WTC11 (cell line): ENCODE measurements at regions not wholly inside any gene's neighbourhood (a gene's known extent, or its start where the extent isn't known, plus 50 kb on each side); places are given as distances from the start of the nearest gene placed in this dataset.

Experiments used
- ATAC-seq: fragments of 200-7000 bp; cut with Tn5 transposase; 2 replicates; pipeline ENCODE4 v1.10.0; 2021; ENCODE audit warnings: mild to moderate bottlenecking, moderate library complexity
- CTCF ChIA-PET: fragments of 300-600 bp; sonication (Branson Sonifier 250); formaldehyde crosslinking; loops from one replicate; lab custom pipeline; 2021; ENCODE audit warnings: antibody characterized with exemption; lab: Charles Lee
- POLR2A ChIA-PET: fragments of 350-600 bp; sonication (Branson Sonifier 250); formaldehyde crosslinking; loops from one replicate; lab custom pipeline; 2021; ENCODE audit warnings: antibody characterized with exemption; lab: Charles Lee
- DNase-seq: peaks from one replicate; pipeline ENCODE4 v3.0.0; 2021; ENCODE audit warnings: low spot score
- H3K27ac Mint-ChIP-seq: 2 replicates; pipeline ENCODE4 v1.8.0; 2021; ENCODE audit warnings: mixed read lengths
- H3K27me3 Mint-ChIP-seq: 2 replicates; pipeline ENCODE4 v1.8.0; 2021; ENCODE audit warnings: low read depth, mild to moderate bottlenecking, moderate library complexity, mixed read lengths
- H3K36me3 Mint-ChIP-seq: 2 replicates; pipeline ENCODE4 v1.8.0; 2021; ENCODE audit warnings: mixed read lengths
- H3K4me1 Mint-ChIP-seq: 2 replicates; pipeline ENCODE4 v1.8.0; 2022; ENCODE audit warnings: mixed read lengths
- H3K4me3 Mint-ChIP-seq: 2 replicates; pipeline ENCODE4 v1.8.0; 2021; ENCODE audit warnings: mild to moderate bottlenecking, moderate library complexity, mixed read lengths
- H3K9me3 Mint-ChIP-seq: 2 replicates; pipeline ENCODE4 v1.8.0; 2021; ENCODE audit warnings: mixed read lengths
- ATF1 ChIP-seq: sonication (generic); formaldehyde crosslinking; IDR thresholded peaks from 2 replicates; pipeline ENCODE4 v1.8.1; 2023; ENCODE audit warnings: mild to moderate bottlenecking, moderate library complexity, missing genetic modification reagents
- E2F4 ChIP-seq: sonication (generic); formaldehyde crosslinking; IDR thresholded peaks from 2 replicates; pipeline ENCODE4 v1.8.1; 2022; ENCODE audit warnings: low read depth, mild to moderate bottlenecking, moderate library complexity, missing genetic modification reagents, borderline replicate concordance
- GRHL2 ChIP-seq: fragments of 250-450 bp; sonication (Bioruptor Pico); IDR thresholded peaks from 2 replicates; pipeline ENCODE4 v1.8.0; 2022; ENCODE audit warnings: mild to moderate bottlenecking, moderate library complexity; ENCODE audit not compliant: insufficient replicate concordance, severe bottlenecking
- KAT7 ChIP-seq: sonication (generic); formaldehyde crosslinking; IDR thresholded peaks from 2 replicates; pipeline ENCODE4 v1.8.1; 2023; ENCODE audit warnings: missing genetic modification reagents, mild to moderate bottlenecking, borderline replicate concordance
- MLX ChIP-seq: sonication (generic); formaldehyde crosslinking; IDR thresholded peaks from 2 replicates; pipeline ENCODE4 v1.8.1; 2023; ENCODE audit warnings: mild to moderate bottlenecking, missing genetic modification reagents, moderate library complexity
- NFYB ChIP-seq: sonication (generic); formaldehyde crosslinking; conservative IDR thresholded peaks from 2 replicates; pipeline ENCODE4 v1.8.0; 2022; ENCODE audit warnings: low read depth, missing genetic modification reagents
- NR1H2 ChIP-seq: sonication (generic); formaldehyde crosslinking; IDR thresholded peaks from 2 replicates; pipeline ENCODE4 v1.9.0; 2021; ENCODE audit warnings: mild to moderate bottlenecking, moderate library complexity, missing genetic modification reagents
- SP1 ChIP-seq: sonication (generic); formaldehyde crosslinking; conservative IDR thresholded peaks from 2 replicates; pipeline ENCODE4 v1.8.1; 2022; ENCODE audit warnings: missing genetic modification reagents
- TEAD1 ChIP-seq: sonication (generic); formaldehyde crosslinking; IDR thresholded peaks from 2 replicates; pipeline ENCODE4 v1.8.0; 2022; ENCODE audit warnings: mild to moderate bottlenecking, missing genetic modification reagents
- TP53 ChIP-seq: sonication (generic); formaldehyde crosslinking; IDR thresholded peaks from 2 replicates; pipeline ENCODE4 v1.8.1; 2023; ENCODE audit warnings: mild to moderate bottlenecking, missing genetic modification reagents
- ZNF138 ChIP-seq: sonication (generic); formaldehyde crosslinking; conservative IDR thresholded peaks from 2 replicates; pipeline ENCODE4 v1.8.1; 2022; ENCODE audit warnings: mild to moderate bottlenecking, moderate library complexity, missing genetic modification reagents
- ZNF281 ChIP-seq: sonication (generic); formaldehyde crosslinking; IDR thresholded peaks from 2 replicates; pipeline ENCODE4 v1.8.0; 2023; ENCODE audit warnings: mild to moderate bottlenecking, missing genetic modification reagents
- ZNF317 ChIP-seq: sonication (generic); formaldehyde crosslinking; IDR thresholded peaks from 2 replicates; pipeline ENCODE4 v1.8.1; 2023; ENCODE audit warnings: low read depth, mild to moderate bottlenecking, moderate library complexity, missing genetic modification reagents, borderline replicate concordance
- ZNF416 ChIP-seq: fragments of 250-450 bp; sonication (Bioruptor Pico); IDR thresholded peaks from 2 replicates; pipeline ENCODE4 v1.9.0; 2021; ENCODE audit warnings: mild to moderate bottlenecking, inconsistent platforms
- ZNF423 ChIP-seq: fragments of 250-450 bp; sonication (Bioruptor Pico); IDR thresholded peaks from 2 replicates; pipeline ENCODE4 v2.1.2; 2022; ENCODE audit warnings: mild to moderate bottlenecking, moderate library complexity
- TF ChIP-seq, protein P1 (sequence below): sonication (generic); formaldehyde crosslinking; IDR thresholded peaks from 2 replicates; pipeline ENCODE4 v1.8.1; 2023; ENCODE audit warnings: mild to moderate bottlenecking, missing genetic modification reagents, moderate library complexity
- TF ChIP-seq, protein P2 (sequence below): sonication (generic); formaldehyde crosslinking; IDR thresholded peaks from 2 replicates; pipeline ENCODE4 v1.8.1; 2023; ENCODE audit warnings: mild to moderate bottlenecking, missing genetic modification reagents, borderline replicate concordance

- no peak overlapping the region for H3K4me3 Mint-ChIP-seq
- no peaks in the 10 kb centered on the region for H3K27me3 Mint-ChIP-seq
- ATAC-seq (no peak), DNase-seq (no peak)
- ChIA-PET CTCF (no interaction called here), POLR2A (no interaction called here)
- H3K36me3 Mint-ChIP-seq: no peaks in the 10 kb centered on the region
- TF ChIP-seq ZNF416 (CRISPR knock-in tag): no peak
- TF ChIP-seq MLX (CRISPR knock-in tag): no peak
- no peak for TF ChIP-seq ZNF138 (CRISPR knock-in tag)
- TF ChIP-seq, protein P1, sequence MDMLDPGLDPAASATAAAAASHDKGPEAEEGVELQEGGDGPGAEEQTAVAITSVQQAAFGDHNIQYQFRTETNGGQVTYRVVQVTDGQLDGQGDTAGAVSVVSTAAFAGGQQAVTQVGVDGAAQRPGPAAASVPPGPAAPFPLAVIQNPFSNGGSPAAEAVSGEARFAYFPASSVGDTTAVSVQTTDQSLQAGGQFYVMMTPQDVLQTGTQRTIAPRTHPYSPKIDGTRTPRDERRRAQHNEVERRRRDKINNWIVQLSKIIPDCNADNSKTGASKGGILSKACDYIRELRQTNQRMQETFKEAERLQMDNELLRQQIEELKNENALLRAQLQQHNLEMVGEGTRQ: no peak
- no peak for TF ChIP-seq ATF1 (CRISPR knock-in tag)
- TF ChIP-seq ZNF281 (CRISPR knock-in tag): no peak
- no peak for TF ChIP-seq ZNF317 (CRISPR knock-in tag)
- no peak for TF ChIP-seq GRHL2 (CRISPR knock-in tag)
- TF ChIP-seq KAT7: no peak
- no peak for TF ChIP-seq E2F4 (CRISPR knock-in tag)
- no peak for TF ChIP-seq TP53 (CRISPR knock-in tag)
- no peak for TF ChIP-seq ZNF423 (CRISPR knock-in tag)
- H3K9me3 Mint-ChIP-seq: no peaks in the 10 kb centered on the region
- H3K27ac Mint-ChIP-seq: no peak overlapping the region
- no peaks in the 10 kb centered on the region for H3K4me1 Mint-ChIP-seq
Observed at GRCh38 chr6:134560019-134560418, 242.1 kb upstream of the SGK1 start.

DNA sequence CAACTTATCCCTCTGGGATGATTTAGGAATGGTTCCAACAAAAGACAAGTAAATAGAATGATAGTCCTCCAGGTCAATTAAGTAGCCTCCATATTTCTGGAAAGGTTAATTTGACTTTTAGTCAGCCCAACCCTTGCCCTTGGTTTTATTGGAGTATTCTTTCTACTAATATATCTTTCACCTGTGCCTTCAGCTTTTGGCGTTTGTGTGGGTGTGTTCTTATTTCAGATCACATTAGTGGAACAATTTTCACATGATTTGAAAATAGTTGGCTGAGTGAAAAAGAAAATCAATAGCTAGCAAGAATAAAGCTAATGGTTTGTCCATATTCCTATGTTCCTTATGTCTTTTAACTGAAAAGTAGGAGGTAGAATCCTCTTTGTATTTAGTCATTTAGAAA lies 239.6 kb upstream of the SGK1 start:
- POLR2A ChIA-PET: no interaction called here
- DNase-seq (no peak), ATAC-seq (no peak)
- H3K4me3 Mint-ChIP-seq: no peak overlapping the region
- TF ChIP-seq, protein P2, sequence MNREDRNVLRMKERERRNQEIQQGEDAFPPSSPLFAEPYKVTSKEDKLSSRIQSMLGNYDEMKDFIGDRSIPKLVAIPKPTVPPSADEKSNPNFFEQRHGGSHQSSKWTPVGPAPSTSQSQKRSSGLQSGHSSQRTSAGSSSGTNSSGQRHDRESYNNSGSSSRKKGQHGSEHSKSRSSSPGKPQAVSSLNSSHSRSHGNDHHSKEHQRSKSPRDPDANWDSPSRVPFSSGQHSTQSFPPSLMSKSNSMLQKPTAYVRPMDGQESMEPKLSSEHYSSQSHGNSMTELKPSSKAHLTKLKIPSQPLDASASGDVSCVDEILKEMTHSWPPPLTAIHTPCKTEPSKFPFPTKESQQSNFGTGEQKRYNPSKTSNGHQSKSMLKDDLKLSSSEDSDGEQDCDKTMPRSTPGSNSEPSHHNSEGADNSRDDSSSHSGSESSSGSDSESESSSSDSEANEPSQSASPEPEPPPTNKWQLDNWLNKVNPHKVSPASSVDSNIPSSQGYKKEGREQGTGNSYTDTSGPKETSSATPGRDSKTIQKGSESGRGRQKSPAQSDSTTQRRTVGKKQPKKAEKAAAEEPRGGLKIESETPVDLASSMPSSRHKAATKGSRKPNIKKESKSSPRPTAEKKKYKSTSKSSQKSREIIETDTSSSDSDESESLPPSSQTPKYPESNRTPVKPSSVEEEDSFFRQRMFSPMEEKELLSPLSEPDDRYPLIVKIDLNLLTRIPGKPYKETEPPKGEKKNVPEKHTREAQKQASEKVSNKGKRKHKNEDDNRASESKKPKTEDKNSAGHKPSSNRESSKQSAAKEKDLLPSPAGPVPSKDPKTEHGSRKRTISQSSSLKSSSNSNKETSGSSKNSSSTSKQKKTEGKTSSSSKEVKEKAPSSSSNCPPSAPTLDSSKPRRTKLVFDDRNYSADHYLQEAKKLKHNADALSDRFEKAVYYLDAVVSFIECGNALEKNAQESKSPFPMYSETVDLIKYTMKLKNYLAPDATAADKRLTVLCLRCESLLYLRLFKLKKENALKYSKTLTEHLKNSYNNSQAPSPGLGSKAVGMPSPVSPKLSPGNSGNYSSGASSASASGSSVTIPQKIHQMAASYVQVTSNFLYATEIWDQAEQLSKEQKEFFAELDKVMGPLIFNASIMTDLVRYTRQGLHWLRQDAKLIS (CRISPR knock-in tag): no peak
- TF ChIP-seq NFYB (no peak), SP1 (CRISPR knock-in tag) (no peak), TEAD1 (CRISPR knock-in tag) (no peak), NR1H2 (CRISPR knock-in tag) (no peak)
- no peak overlapping the region for H3K27ac Mint-ChIP-seq
- no peaks in the 10 kb centered on the region for H3K4me1 Mint-ChIP-seq
- no peaks in the 10 kb centered on the region for H3K27me3 Mint-ChIP-seq
- no peaks in the 10 kb centered on the region for H3K36me3 Mint-ChIP-seq
- CTCF ChIA-PET: no interaction called here
- no peaks in the 10 kb centered on the region for H3K9me3 Mint-ChIP-seq
